K562 (cell line): ENCODE measurements at regions not wholly inside any gene's neighbourhood (a gene's known extent, or its start where the extent isn't known, plus 50 kb on each side); places are given as distances from the start of the nearest gene placed in this dataset.

Experiments
- ATAC-seq: fragments of 200-7000 bp; cut with Tn5 transposase; 3 replicates; pipeline ENCODE4 v1.9.1; 2020; ENCODE audit warnings: moderate library complexity
- BruUV-seq: library from RNA; stranded (reverse); fragments of 400-500 nt; replicated peaks from 2 replicates; lab custom pipeline; 2021; lab: Mats Ljungman, UMichigan
- CTCF ChIA-PET: fragments of 300-600 bp; formaldehyde crosslinking; extraction: SDS; loops from one replicate; lab custom pipeline; 2021; ENCODE audit warnings: low intra/inter-chr PET ratio; lab: Yijun Ruan, JAX
- POLR2A ChIA-PET: fragments of 300-600, 350-650 bp; sonication (Branson Sonifier 250); formaldehyde crosslinking; extraction: SDS; loops from one replicate; lab custom pipeline; 2021; ENCODE audit warnings: antibody characterized with exemption, inconsistent platforms; lab: Yijun Ruan, JAX
- DNase-seq, 4 experiments: peaks; one replicate each; pipeline versions ENCODE4 v3.0.0 to v3.0.0-alpha.2; 2011 to 2018; ENCODE audit warnings: low spot score in 3 of 4, mixed read lengths in 3 of 4; ENCODE audit errors: extremely low read depth in 1 of 4
- FAIRE-seq: peaks from 2 replicates; lab custom pipeline; 2011; peaks lifted over from hg19 to GRCh38; lab: Jason Lieb, UNC
- H2AFZ ChIP-seq: 2 replicates; pipeline ENCODE4 v1.6.0; 2011; ENCODE audit warnings: low read depth, low read length, control low read depth, inconsistent platforms
- H3K27ac ChIP-seq: fragments of 200-600 bp; 3 replicates; pipeline ENCODE4 v1.8.0; 2011; ENCODE audit warnings: low read depth, mild to moderate bottlenecking, control low read depth, inconsistent platforms, low read length, moderate library complexity, mixed read lengths; ENCODE audit errors: extremely low read depth
- H3K27me3 ChIP-seq, 2 experiments: fragments of 300-600 bp in 1 of 2; 2 replicates in 1 of 2; 3 replicates in 1 of 2; pipeline versions ENCODE4 v1.6.0 to v1.8.0; 2011; ENCODE audit warnings: inconsistent platforms in 2 of 2, low read length in 2 of 2, mild to moderate bottlenecking in 1 of 2, mixed read lengths in 1 of 2, moderate library complexity in 1 of 2; ENCODE audit not compliant: control insufficient read depth in 2 of 2, insufficient read depth in 2 of 2
- H3K36me3 ChIP-seq: fragments of 300-600 bp; 3 replicates; pipeline ENCODE4 v1.8.0; 2011; ENCODE audit warnings: mild to moderate bottlenecking, low read length, inconsistent platforms; ENCODE audit not compliant: control insufficient read depth, insufficient read depth
- H3K4me1 ChIP-seq, 2 experiments: fragments of 200-600 bp in 1 of 2; replicated peaks in 1 of 2; 2 replicates in 1 of 2; 3 replicates in 1 of 2; pipeline versions ENCODE4 v1.5.1 to v1.8.0; 2011; ENCODE audit warnings: inconsistent platforms in 2 of 2, low read length in 2 of 2, mild to moderate bottlenecking in 1 of 2, mixed read lengths in 1 of 2, moderate library complexity in 1 of 2; ENCODE audit not compliant: control insufficient read depth in 2 of 2, insufficient read depth in 2 of 2
- H3K4me2 ChIP-seq: 2 replicates; pipeline ENCODE4 v1.6.1; 2011; ENCODE audit warnings: low read length, control low read depth, inconsistent platforms, mixed read lengths; ENCODE audit not compliant: insufficient read depth
- H3K4me3 ChIP-seq: fragments of 200-600 bp; sonication (generic), shearing (Covaris generic); 2 replicates; pipeline ENCODE4 v1.5.1; 2016; ENCODE audit warnings: control low read depth, inconsistent platforms
- H3K79me2 ChIP-seq: fragments of 200-600 bp; 3 replicates; pipeline ENCODE4 v1.8.0; 2011; ENCODE audit warnings: low read length, inconsistent platforms; ENCODE audit not compliant: control insufficient read depth, insufficient read depth
- H3K9ac ChIP-seq, 2 experiments: 2 replicates each; pipeline versions ENCODE4 v1.6.0 to v1.6.1; 2011; ENCODE audit warnings: low read depth in 2 of 2, low read length in 2 of 2, control low read depth in 1 of 2, inconsistent platforms in 1 of 2, mild to moderate bottlenecking in 1 of 2, mixed read lengths in 1 of 2; ENCODE audit not compliant: insufficient read depth in 1 of 2
- H3K9me1 ChIP-seq: one replicate; pipeline ENCODE4 v1.6.0; 2011; ENCODE audit warnings: inconsistent platforms, mild to moderate bottlenecking, low read length, moderate library complexity; ENCODE audit not compliant: control insufficient read depth, insufficient read depth
- H3K9me3 ChIP-seq: replicated peaks from 2 replicates; pipeline ENCODE4 v1.5.1; 2011; ENCODE audit warnings: low read depth, low read length, inconsistent platforms; ENCODE audit not compliant: control insufficient read depth, insufficient read depth
- H4K20me1 ChIP-seq: replicated peaks from 2 replicates; pipeline ENCODE4 v1.6.1; 2011; ENCODE audit warnings: low read length, inconsistent platforms, mixed read lengths; ENCODE audit not compliant: control insufficient read depth, insufficient read depth
- CHD4 ChIP-seq: fragments of 200-600 bp; sonication (generic); IDR thresholded peaks from 3 replicates; pipeline ENCODE4 v1.6.1; 2012; ENCODE audit warnings: low read depth, mild to moderate bottlenecking, mixed read lengths, low read length, inconsistent platforms; ENCODE audit not compliant: insufficient read depth, insufficient replicate concordance, poor library complexity, severe bottlenecking
- RBM25 ChIP-seq: fragments of 200-400 bp; formaldehyde crosslinking; IDR thresholded peaks from 2 replicates; pipeline ENCODE4 v1.6.1; 2018; ENCODE audit warnings: low read length, low read depth, moderate library complexity; ENCODE audit not compliant: severe bottlenecking
- SMARCE1 ChIP-seq: fragments of 450-650 bp; IDR thresholded peaks from 2 replicates; pipeline ENCODE4 v1.7.1; 2016; ENCODE audit warnings: mild to moderate bottlenecking
- ZFP36 ChIP-seq: fragments of 150-350 bp; IDR thresholded peaks from 2 replicates; pipeline ENCODE4 v1.6.1; 2018; ENCODE audit warnings: low read length, low read depth; ENCODE audit not compliant: partially characterized antibody
- ZNF395 ChIP-seq: fragments of 200-800 bp; sonication (Bioruptor generic); IDR thresholded peaks from 2 replicates; pipeline ENCODE4 v1.6.1; 2017; ENCODE audit warnings: missing genetic modification characterization, missing compliant biosample characterization
- ZNF609 ChIP-seq: sonication (generic); formaldehyde crosslinking; IDR thresholded peaks from 2 replicates; pipeline ENCODE4 v1.8.1; 2023; ENCODE audit warnings: missing genetic modification reagents, mild to moderate bottlenecking, borderline replicate concordance
- ZNF695 ChIP-seq: fragments of 450-650 bp; formaldehyde crosslinking; IDR thresholded peaks from 2 replicates; pipeline ENCODE4 v1.4.0; 2020; ENCODE audit warnings: mild to moderate bottlenecking, moderate library complexity
- WGBS: fragments of 100-300 bp; shearing (Covaris generic); methylation state at CpG from one replicate; pipeline ENCODE4 v1.1.6; 2016; ENCODE audit warnings: low coverage, mixed read lengths; ENCODE audit not compliant: insufficient coverage; ENCODE audit errors: missing lambda C conversion rate; 5-methylcytosine and 5-hydroxymethylcytosine counted together
- in situ Hi-C: fragments of 300-500 bp; cut with MboI; formaldehyde crosslinking; loops from 4 replicates; pipeline ENCODE4 v1.15.0; 2018; ENCODE audit warnings: inconsistent platforms, mixed read lengths
- intact Hi-C: fragments of 100-400 bp; cut with micrococcal nuclease; formaldehyde crosslinking; loops from 2 replicates; pipeline ENCODE4 v1.14.2; 2022

GRCh38 chr3:10759495-10759894 is 56.5 kb upstream of the SLC6A11 start:
- no peak for FAIRE-seq
- no peaks in the 10 kb centered on the region for H3K9me1 ChIP-seq
- intact Hi-C loops (loop anchor here (2.0 to 10.0 kb wide), 3 partner anchors 123 to 225 kb away; no protein-coding TSS in a partner anchor), in situ Hi-C loops (loop anchor here (5.0 to 25.0 kb wide), 2 partner anchors 303 to 903 kb away; no protein-coding TSS in a partner anchor)
- peak; percentile 55 for TF ChIP-seq ZFP36
- TF ChIP-seq CHD4, result no peak
- TF ChIP-seq ZNF695 (CRISPR knock-in tag), result no peak
- TF ChIP-seq ZNF395 (CRISPR knock-in tag), result no peak
- TF ChIP-seq RBM25, result peak; percentile 90
- no peak for TF ChIP-seq SMARCE1
- no peak for TF ChIP-seq ZNF609 (CRISPR knock-in tag)
- ChIA-PET CTCF (interaction anchor here (0.6 to 1.6 kb wide), 2 partner anchors 21 to 23 kb away, joined by 3 to 11 read pairs; no protein-coding TSS in a partner anchor), POLR2A (interaction anchor here (1.3 kb wide), 1 partner anchor 9 kb away, joined by 3 read pairs; no protein-coding TSS in a partner anchor)
- no peak for ATAC-seq
- no peak for DNase-seq
- peaks cover 5% of the 10 kb centered on the region for H4K20me1 ChIP-seq
- H3K36me3 ChIP-seq, result no peaks in the 10 kb centered on the region
- peaks cover 0 to 5% of the 10 kb centered on the region in 2 experiments; a peak in 1 of 5 replicates for H3K4me1 ChIP-seq
- H3K27ac ChIP-seq, result no peak overlapping the region
- no peak overlapping the region for H3K4me2 ChIP-seq
- 0% methylated on average over 1 of the region's 1 CpG for WGBS
- H3K9me3 ChIP-seq, result no peaks in the 10 kb centered on the region
- no TSS peak for BruUV-seq
- H2AFZ ChIP-seq, result no peak overlapping the region
- no peak overlapping the region for H3K9ac ChIP-seq
- peaks cover 0 to 19% of the 10 kb centered on the region in 2 experiments; a peak in 3 of 5 replicates for H3K27me3 ChIP-seq
- no peak overlapping the region for H3K4me3 ChIP-seq
- no peaks in the 10 kb centered on the region for H3K79me2 ChIP-seq
